CMK (cell line): ENCODE measurements at regions not wholly inside any gene's neighbourhood (a gene's known extent, or its start where the extent isn't known, plus 50 kb on each side); places are given as distances from the start of the nearest gene placed in this dataset.
"Not testable (repeated sequence)": the region's sequence is repeated elsewhere in the genome, so short reads cannot be mapped to it uniquely, and the experiment has no call there.

Experiments used
- DNase-seq: peaks from one replicate; pipeline ENCODE4 v3.0.0-alpha.2; 2010; ENCODE audit warnings: low read depth

DNA sequence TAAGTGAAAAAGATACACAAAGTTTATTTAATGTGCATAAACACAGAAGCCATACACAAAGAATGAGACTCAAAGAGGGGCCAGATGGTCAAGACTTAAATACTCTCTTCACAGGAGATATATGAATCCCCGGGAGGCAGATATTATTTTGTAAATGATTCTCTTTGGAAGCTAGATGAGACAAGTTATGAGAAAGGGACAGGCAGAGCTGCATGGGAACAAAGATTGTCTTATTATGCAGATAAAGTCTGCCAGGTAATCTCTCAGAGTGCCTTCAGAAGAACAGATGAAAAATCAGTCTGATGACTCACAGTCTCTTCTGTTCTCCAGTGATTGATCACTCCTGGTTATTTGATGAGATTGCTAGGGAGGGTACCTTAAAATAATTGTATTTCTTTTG is 89.0 kb downstream of the NAF1 start:
- DNase-seq, result no peak

DNA sequence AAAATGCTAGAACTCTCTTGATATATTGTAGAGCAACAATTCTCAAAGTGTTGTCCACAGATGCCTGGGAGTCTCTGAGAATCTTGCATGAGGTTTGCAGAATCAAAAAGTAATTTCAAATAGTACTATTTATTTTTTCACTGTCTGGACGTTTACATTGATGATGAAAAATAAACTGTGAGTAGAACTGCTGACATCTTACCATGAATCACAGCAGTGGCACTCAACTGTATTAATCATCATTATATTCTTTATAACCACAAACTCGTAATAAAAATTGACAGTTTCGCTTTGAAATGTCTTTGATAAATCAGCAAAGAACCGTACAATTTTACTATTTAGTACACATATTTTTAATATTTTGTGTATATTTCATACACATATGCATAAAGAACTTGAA is 94.5 kb downstream of the NAF1 start:
- no peak for DNase-seq

DNA sequence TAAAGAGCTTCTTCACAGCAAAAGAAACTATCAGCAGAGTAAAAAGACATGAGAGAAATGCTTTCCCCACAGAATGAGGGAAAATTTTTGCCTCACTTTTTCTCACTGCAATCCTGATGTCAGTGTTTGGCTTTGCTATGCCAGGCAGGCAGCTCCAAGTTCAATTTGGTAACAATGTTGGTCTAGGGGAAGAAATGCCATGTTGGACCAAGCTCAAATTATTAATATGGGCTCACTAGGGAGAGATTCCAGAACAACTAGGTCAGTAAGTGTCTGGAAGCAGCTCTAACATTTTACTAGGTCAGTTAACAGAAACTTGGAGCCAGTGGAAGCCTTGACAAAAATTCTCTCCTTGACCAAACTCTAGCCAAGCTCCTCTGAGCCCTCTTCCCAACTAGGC is 95.4 kb downstream of the NAF1 start:
- no peak for DNase-seq

- DNase-seq, result no peak
Measured at GRCh38 chr4:163070023-163070422, 96.7 kb downstream of the NAF1 start.

DNA sequence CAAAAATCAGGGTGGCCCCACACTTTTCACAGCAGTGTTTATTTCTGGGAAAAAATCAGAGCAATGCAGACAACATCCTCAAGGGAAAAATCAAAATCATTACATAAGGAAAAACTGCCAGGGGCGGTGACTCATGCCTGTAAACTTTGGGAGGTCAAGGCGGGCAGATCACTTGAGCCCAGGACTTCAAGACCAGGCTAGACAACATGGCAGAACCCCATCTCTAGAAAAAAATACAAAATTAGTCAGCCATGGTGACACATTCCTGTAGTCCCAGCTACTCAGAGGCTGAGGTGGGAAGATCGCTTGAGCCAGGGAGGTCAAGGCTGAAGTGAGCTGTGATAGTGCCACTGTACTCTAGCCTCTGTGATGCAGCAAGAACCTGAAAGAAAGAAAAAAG is 102.8 kb downstream of the NAF1 start:
- no peak for DNase-seq

DNA sequence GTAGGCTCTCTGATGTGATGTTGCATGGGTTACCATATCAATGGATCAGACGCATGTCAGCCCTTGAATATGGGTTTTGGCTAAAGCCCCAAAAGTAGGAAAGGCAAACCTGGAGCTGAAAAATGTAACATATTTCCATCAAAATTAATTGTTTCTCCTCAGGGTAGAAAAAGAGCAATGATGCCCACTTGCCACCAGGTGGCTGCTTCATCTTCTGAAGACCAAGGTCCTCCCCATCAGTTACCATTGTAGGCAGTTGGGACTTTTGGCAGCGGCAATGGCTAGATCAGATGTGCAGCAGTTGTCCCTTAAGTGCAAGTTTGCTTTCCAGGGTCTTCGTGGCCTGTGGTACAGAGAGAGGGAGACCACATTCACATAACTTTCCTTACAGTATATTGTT is 118.2 kb downstream of the NAF1 start:
- DNase-seq, result no peak

- no peak for DNase-seq
Measured at GRCh38 chr4:163042306-163042705, 124.4 kb downstream of the NAF1 start.

GRCh38 chr4:163017135-163017534 is 149.6 kb downstream of the NAF1 start:
- no peak for DNase-seq

DNA sequence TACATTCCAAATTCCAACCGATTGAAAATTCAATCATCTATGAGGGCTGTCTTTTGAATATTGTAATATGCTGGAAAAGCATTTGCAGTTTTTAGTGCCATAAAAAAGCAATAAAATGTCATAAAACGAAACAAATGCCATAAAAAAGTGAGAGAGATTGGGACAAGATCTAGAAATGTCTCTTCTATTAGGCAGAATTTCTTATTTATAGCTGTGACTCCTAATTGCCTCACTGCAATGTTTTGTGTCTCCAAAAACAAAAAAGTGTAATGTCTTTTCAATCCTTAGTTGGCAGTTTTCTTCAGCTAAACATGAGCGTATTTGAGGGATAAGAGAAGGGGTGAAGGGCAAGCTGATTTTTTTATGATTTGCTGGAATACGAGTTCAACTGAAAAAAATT is 153.9 kb downstream of the NAF1 start:
- no peak for DNase-seq

- DNase-seq, result peak; percentile 3
Measured at GRCh38 chr4:163003979-163004378, 162.7 kb downstream of the NAF1 start.

GRCh38 chr4:162988530-162988929 is 178.2 kb downstream of the NAF1 start:
- DNase-seq, result no peak

DNA sequence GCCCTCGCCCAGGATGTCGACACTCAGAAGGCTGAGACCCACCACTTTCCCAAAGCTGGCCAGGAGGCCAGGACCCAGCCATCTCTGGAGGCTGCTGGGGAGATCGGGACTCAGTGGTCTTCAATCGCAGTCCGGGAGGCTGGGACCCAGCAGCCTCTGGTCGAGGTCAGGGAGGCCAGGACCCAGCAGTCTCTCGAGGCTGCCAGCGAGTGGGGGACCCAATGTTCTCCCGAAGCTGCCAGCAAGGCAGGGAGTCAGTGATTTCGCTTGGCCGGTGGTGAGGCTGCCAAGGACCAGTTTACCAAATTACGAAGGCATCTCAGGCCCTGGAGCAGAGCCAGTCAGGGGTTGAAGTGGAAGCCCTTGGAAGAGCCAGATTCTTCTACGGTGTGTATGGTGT is 181.6 kb downstream of the NAF1 start:
- no peak for DNase-seq

GRCh38 chr4:162984621-162985020 is 182.1 kb downstream of the NAF1 start:
- no peak for DNase-seq

DNA sequence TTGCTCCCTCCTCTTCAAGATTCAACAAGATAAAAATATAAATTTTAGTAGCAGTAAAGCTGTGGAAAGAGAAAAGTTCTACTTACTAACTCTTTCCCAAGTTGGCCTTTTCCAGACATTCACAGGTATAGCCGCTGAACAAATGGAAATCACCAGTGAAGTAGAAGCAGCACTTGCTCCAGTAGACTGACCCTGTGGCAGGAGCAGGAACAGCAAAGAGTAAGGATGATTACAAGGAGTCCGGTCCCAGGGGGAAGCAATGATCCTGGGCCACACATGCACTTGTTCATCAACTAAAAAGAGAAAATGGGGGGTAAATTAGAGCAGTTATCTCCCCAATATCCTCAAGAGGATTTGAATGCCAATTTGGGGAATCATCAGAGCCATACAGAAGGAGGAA is 184.9 kb downstream of the NAF1 start:
- no peak for DNase-seq

- no peak for DNase-seq
Measured at GRCh38 chr4:162978398-162978797, 188.3 kb downstream of the NAF1 start.

DNA sequence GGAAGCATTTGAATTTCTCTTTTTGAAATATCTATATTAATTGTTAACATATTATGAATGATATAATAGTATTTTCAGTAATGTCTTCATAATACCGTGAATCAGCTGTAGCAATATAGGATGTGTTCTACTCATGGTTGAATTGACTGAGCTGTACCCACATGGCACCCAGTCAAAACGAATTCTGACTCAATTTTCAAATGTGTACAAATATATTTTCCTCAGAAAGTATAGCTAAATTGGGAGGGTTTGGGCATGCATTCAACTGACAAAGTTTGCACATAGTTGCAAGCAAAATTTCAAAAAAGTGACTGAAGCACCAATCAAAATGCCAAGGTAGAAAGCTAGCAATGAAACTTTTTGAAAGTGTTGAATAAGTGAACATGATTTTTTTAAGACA is 188.9 kb downstream of the NAF1 start:
- no peak for DNase-seq

- no peak for DNase-seq
Measured at GRCh38 chr4:162972661-162973330, 193.9 kb downstream of the NAF1 start.

DNA sequence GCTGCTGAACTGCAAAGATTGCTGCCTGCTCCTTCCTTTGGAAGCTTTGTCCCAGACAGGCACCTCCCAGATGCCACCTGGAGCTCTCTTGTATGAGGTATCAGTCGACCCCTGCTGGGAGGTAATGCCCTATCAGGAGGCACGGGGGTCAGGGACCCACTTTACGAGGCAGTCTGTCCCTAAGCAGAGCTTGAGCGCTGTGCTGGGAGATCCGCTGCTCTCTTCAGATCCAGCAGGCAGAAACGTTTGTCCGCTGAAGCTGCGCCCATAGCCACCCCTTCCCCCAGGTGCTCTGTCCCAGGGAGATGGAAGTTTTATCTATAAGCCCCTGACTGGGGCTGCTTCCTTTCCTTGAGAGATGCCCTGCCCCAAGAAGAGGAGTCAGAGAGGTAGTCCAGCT is 197.5 kb downstream of the NAF1 start:
- DNase-seq, result no peak

DNA sequence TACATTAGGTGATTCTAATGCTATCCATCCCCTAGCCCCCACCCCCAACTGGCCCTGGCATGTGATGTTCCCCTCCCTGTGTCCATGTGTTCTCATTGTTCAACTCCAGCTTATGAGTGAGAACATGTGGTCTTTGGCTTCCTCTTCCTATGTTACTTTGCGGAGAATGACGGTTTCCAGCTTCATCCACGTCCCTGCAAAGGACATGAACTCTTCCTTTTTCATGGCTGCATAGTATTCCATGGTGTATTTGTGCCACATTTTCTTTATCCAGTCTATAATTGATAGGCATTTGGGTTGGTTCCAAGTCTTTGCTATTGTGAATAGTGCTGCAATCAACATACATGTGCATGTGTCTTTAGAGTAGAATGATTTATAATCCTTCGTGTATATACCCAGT is 200.7 kb downstream of the NAF1 start:
- not testable (repeated sequence) for DNase-seq

- no peak for DNase-seq
Measured at GRCh38 chr4:162959046-162959445, 207.6 kb downstream of the NAF1 start.

DNA sequence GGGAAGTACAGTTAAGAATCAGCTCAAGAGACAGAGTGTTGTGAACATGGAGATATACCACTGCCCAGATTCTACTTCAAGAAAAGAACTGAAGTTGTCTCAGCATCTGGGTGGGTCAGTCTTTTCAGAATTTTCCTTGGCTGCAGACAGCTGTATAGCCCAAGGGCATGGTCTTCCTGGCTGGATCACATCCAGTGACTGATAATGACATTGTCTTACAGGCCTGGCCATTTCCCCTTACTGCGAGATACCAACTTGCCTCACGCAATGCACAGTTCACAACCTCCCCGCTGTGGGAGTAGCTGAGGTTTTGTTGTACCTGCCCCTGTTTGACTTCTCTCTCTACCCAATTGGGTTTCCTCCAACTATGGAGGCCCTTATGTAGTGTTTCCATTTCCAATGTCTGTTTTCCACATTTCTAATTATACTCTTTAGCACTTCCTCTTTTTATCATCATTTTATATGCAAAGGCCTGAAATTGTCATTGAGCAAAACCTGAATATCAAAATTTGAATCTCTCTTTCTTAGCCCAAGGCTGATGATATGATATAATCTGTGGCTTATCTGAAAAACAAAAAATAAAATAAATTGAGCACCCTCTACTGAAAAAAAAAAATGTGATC is 209.1 kb downstream of the NAF1 start:
- no peak for DNase-seq

DNA sequence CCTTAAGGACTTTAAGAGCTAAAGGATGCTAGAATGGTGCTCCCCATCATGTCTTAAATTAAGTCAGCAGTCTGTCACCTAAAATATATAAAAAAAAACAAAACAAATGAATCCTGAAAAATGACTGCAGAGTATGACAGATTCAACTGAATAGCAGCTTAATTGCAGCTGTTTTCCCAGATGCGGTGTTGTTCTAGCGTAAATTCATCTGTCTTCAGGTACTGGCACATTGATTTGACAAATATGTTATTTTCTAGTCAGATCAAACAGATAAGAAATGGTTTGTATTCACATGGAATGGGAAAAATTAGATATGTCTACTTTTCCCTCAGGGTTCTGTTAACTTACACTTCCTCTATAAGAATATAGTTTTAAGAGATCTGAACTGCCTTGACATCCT is 211.7 kb downstream of the NAF1 start:
- DNase-seq, result no peak

GRCh38 chr4:162952232-162952631 is 214.5 kb downstream of the NAF1 start:
- no peak for DNase-seq

DNA sequence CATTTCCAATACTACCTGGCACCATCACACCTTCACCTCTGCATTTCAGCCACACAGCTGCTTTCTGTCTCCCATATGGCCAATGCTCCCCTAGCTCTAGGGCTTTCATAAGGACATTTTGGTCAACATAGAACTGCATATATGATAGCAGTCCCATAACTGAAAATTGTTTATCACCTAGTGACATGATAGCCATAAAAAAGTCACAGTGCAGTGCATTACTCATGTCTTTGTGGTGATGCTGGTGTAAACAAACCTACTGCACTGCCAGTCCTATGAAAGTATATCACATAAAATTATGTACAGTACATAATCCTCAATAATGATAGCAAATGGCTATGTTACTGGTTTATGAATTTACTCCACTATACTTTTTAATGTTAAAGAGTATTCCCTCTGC is 221.0 kb downstream of the NAF1 start:
- DNase-seq, result no peak
